H1 (cell line): ENCODE measurements at regions not wholly inside any gene's neighbourhood (a gene's known extent, or its start where the extent isn't known, plus 50 kb on each side); places are given as distances from the start of the nearest gene placed in this dataset.

Experiments
- CBX8 ChIP-seq: fragments of 300-800, 300-1000 bp; sonication (generic); IDR thresholded peaks from 2 replicates; pipeline ENCODE4 v1.7.1; 2016; ENCODE audit warnings: low read depth, low read length, borderline replicate concordance

GRCh38 chr6:168724669-168725570 is 283.9 kb downstream of the SMOC2 start (continued):
- TF ChIP-seq CBX8, result no peak
